Activated CD4-positive, alpha-beta T cell treated with anti-CD3 and anti-CD28 coated beads, Interleukin-2, amount 50 U/mL, for 16 hours (primary cell): ENCODE measurements at regions not wholly inside any gene's neighbourhood (a gene's known extent, or its start where the extent isn't known, plus 50 kb on each side); places are given as distances from the start of the nearest gene placed in this dataset.

Source experiments
- DNase-seq: peaks from one replicate; pipeline ENCODE4 v3.0.0-alpha.2; 2020

GRCh38 chr5:173527671-173528070, 88.8 kb downstream of the BOD1 start:
- no peak for DNase-seq

DNA sequence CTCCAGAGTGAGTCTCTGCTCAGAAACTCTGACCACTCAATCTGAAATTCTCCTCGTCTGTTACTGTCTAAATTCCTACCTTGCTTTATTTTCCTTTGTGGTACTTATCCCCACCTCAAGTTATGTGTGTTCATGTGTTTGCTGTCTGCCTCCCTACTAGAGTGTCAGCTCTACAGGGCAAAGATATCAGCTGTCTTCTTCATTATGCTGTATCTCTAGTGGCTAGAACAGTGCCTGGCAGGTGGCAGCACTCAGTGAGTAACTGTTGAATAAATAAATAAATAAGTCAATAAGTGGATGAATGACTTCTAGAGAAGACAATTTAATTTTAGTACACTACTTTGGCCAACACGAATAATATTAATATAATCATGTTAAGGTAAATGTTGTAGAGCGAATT, 92.3 kb downstream of the BOD1 start:
- no peak for DNase-seq

GRCh38 chr5:173523388-173523787, 93.1 kb downstream of the BOD1 start:
- no peak for DNase-seq

DNA sequence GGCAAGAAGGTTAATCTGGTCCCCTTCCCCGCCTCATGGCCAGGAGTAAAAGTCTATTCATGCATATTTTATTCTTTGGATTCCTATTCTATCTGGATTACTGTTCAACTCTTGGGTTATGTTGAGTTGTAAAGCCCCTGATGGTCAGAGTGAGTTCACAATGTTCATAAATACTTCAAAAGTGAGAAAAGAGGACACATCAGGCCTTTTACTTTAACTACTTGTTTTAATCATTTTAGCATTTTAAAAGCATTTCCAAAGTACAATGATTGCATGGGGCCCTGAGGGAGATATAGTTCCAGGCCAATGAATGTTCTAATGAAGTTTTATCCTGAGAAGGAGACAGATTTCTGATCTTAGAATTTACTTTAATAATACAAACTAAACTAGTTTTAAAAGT, 93.9 kb downstream of the BOD1 start:
- no peak for DNase-seq

GRCh38 chr5:173518856-173519255, 97.6 kb downstream of the BOD1 start:
- DNase-seq: no peak

- no peak for DNase-seq
These were observed 98.8 kb downstream of the BOD1 start for GRCh38 chr5:173517648-173518047.

- DNase-seq: no peak
These were observed 100.9 kb downstream of the BOD1 start for GRCh38 chr5:173515526-173515925.

DNA sequence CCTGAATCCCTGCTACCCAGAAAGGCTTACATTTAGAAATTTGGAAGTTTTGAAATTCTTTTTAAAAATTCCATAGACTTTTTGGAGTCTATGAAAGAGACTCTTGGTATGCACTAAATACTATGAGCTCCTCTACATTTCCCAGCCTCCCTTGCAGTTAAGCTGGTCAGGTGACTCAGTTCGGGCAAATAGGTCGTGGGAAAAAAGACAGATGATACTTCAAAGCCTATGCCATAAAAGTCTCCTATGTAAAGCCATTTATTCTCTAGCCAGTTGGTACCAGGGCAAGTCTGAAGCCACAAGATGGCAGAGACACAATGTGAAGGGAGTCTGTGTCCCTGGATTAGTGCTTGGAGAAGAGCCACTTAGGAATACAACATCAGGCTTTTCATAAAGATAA, 101.8 kb downstream of the BOD1 start:
- no peak for DNase-seq

DNA sequence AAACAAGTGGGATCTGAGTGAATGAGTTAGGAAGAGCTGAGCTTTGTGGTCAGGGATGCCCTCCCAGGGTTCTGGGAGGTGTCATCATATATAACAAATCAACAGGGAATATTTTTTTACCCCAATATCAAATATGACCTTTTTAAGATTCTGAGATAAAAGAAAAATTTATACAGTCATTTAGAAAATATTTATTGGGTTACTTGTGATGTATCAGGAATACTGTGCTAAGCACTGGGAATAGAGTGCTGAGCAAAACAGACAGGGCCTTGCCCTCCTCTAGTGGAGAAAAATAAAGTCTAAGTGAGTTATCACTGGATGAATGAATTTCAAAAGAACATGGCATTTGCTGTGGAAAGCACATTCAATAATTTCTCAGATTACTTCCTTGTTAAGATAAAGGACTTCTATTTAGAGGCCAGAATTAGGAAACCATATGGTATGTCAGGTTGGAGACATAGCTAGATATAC, 102.9 kb downstream of the BOD1 start:
- DNase-seq: no peak

DNA sequence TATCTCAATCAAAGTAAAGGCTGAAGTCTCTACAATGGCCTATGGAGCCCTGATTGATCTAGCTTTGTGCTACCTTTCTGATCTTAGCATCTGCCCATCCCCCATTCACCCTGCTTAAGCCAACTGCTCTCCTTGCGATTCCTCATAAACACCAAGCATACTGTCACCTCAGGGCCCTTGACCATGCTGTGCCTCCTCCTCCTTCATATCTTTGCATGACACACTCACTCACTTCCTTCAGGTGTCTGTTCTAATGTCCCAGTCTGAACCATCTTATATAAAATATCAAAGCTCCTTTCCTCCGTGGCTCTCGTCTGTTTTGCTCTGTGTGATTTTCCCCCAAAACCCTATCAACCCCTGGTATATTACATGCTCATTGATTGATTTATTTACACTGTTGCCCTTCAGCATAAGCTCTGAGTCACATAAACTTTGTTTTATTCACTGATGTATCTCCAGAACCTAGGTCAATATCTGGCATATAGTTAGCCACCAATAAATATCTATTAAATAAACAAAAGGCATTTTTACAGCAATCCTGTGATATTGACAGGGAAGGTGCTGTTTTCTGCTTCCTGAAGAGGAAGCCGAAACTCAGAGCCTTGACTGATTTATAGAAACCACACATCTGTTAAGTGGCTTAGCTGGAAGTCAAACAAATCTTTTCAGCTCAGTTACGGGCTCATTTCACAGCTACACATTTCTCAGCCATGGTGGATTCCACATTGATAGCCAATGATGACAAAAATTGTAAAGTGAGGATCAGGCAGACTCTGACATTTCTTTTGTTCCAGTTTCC, 103.6 kb downstream of the BOD1 start:
- peak; percentile 26 for DNase-seq

GRCh38 chr5:173509060-173509459, 107.4 kb downstream of the BOD1 start:
- DNase-seq: no peak

DNA sequence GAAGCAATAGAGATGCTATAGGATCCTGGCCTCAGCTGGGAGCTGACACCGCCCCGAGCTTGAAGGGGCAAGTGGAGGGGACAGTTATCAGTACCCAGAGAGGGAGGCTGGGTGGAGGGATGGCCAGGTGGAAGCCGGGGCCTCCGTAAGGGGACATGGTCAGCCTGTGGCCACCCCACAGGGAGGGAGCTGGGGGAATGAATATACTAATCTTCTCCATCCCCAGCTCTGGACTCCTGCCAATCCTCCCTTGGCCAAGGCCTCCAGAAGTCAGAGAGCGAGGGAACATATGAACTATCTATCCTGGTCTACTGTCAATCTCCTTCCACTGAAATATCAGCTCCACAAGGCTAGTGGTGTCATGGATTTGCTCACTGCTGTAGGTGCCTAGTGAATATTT, 109.3 kb downstream of the BOD1 start:
- no peak for DNase-seq

- no peak for DNase-seq
These were observed 110.8 kb downstream of the BOD1 start for GRCh38 chr5:173505634-173506033.

GRCh38 chr5:173501922-173502321, 114.5 kb downstream of the BOD1 start:
- DNase-seq: no peak

GRCh38 chr5:173501271-173501670, 115.2 kb downstream of the BOD1 start:
- DNase-seq: no peak

DNA sequence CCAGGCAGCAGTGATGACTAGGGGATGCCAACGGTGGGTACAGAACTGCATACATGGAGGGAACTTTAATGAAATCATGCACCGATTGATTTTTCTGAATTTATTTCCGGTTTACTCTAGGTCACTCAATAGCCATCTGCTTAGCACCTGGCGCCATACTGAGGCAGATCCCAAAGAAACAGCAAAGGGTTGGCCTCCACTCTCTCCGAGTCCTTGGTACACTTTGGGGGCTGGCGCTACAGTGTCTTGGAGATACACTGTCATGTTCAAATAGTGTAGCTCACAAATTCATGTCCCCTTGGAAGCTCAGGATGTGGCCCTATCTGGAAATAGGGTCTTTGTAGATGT, 116.3 kb downstream of the BOD1 start:
- DNase-seq: no peak

GRCh38 chr5:173499471-173500212, 116.8 kb downstream of the BOD1 start:
- no peak for DNase-seq

DNA sequence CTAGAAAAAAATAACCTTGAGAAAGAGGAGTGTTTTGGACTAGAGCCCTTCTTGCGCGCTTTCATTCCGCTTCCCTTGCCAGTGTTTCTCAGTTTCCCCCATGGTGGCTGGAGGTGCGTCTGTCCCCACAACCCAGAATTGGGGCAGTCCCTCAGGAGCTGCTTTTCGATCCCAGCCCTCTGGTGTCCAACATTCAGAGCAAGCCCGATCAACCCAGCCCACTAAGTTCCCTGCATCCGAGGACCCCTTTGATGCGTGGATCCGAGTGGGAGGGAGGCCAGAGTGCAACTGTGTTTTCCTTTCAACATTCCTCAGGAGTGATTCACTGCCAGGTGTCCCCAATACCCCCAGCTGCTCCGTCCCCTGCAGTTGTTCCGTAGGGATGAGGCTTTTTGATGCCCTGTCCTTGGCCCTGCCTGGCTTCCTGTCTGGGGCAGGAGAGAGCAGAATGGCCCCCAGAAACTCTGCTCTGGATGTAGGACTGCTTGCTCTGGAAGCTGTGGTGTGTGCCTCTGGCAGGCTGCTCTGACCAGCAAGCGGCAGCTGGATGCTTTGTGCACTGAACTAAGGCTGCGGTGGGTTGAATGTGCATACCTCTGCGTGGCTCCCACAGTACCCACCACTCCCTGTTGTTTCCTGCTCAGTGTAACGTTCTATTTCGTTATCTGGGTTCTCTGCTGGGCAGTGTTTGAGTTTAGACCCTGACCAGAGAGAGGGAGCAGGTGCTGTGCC, 117.5 kb downstream of the BOD1 start:
- DNase-seq: no peak

GRCh38 chr5:173498286-173498685, 118.2 kb downstream of the BOD1 start:
- DNase-seq: no peak

DNA sequence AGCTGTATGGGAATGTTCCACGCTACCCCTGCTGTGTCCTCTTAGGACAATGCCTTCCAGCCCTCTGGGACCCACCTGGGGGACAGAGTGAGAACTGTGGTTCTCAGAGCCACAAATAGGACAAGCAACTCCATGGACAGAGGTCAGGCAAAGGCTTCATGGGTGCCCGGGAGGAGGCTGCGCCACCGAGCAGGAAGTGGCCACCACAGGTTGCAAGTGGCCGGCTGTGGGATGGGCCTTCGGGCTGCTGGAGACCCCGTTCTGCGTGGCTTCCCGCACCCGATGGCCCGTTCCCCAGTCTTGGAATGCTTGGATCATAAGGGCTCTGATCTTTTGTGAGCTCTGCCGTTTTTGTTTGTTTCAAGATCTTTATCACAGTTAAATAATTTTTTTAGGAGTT, 118.8 kb downstream of the BOD1 start:
- DNase-seq: no peak

DNA sequence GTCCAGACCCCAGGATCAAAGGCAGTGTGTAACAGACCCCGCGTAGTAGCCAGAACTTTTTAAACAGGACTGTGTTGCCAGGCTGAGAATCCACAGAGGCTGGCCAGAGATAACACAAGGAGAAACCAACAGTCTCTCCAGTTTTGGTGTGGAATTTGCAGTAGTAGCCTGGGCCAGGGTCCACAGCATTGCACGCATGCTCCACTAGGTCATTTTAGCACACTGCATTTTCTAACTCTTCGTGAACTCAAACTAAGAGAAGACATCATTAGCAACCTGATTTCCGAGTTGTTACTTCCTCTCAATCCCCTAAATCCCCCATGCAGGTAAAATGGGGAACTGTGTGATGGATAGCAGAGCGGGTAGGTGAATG, 119.6 kb downstream of the BOD1 start:
- no peak for DNase-seq

DNA sequence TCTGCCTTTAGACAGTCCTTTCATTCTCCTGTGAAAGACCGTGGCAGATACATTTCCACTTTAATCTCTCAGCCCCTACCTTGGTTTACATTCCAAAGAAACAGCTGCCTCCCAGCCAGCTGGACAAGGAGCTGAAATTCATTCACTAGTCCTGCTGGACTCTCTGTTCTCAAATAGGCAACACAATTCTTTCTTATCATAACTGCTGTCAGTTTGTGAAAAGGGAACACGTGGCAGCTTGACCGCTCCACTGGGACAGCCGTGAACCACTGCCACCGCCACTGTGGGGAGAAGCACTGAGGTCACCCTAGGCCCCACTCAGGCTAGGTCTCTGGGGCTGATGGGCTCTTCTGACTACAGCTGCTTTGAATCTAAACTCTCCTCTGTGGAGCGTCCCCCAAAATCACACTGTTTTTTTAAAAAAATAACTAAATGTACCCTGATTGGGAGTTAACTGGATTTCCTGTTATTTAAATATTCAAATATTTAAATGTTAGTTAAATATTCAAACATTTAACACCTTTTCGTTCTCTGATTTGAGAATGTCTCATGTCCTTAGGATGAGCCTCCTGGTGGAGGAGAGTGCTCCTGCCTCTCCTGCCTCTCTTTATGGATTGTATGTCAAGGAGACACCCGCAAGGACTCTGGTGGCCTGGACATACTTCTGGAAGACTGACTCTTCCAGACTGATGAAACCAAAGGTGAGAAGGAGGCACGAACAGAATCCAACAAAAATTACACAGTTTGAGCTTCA, 120.1 kb downstream of the BOD1 start:
- DNase-seq: no peak
